B cell (primary cell): ENCODE measurements at regions not wholly inside any gene's neighbourhood (a gene's known extent, or its start where the extent isn't known, plus 50 kb on each side); places are given as distances from the start of the nearest gene placed in this dataset.

Experiments used
- ATAC-seq: fragments of 200-7000 bp; cut with Tn5 transposase; one replicate; pipeline ENCODE4 v1.10.0; 2021; ENCODE audit warnings: low read depth, mild to moderate bottlenecking, moderate number of reproducible peaks, moderate library complexity
- CTCF ChIA-PET: fragments of 350-600 bp; sonication (Branson Sonifier 250); formaldehyde crosslinking; loops from one replicate; lab custom pipeline; 2021; ENCODE audit warnings: antibody characterized with exemption, inconsistent platforms; lab: Charles Lee
- POLR2A ChIA-PET: fragments of 350-600 bp; sonication (Branson Sonifier 250); formaldehyde crosslinking; loops from one replicate; lab custom pipeline; 2021; ENCODE audit warnings: antibody characterized with exemption; lab: Charles Lee
- DNase-seq: peaks from one replicate; pipeline ENCODE4 v3.0.0; 2013
- H2AFZ ChIP-seq: 2 replicates; pipeline ENCODE4 v1.6.1; 2012; ENCODE audit warnings: mild to moderate bottlenecking, low read depth, low read length; ENCODE audit not compliant: insufficient read depth, poor library complexity, severe bottlenecking
- H3K27ac ChIP-seq, 2 donors: 1 replicate in 1 of 2; 2 replicates in 1 of 2; pipeline ENCODE4 v1.5.1; 2012 to 2013; ENCODE audit warnings: low read length in 2 of 2, mild to moderate bottlenecking in 2 of 2, moderate library complexity in 1 of 2
- H3K27me3 ChIP-seq, 4 experiments: fragments of 200-600 bp in 1 of 4; sonication (generic) in 1 of 4; replicated peaks in 1 of 4; 1 replicate in 2 of 4; 2 replicates in 2 of 4; pipeline versions ENCODE4 v1.6.1 to v1.7.0; 2013 to 2016; ENCODE audit warnings: low read length in 3 of 4, mild to moderate bottlenecking in 2 of 4, mixed read lengths in 1 of 4, moderate library complexity in 1 of 4; ENCODE audit not compliant: insufficient read depth in 4 of 4, control insufficient read depth in 3 of 4; ENCODE audit errors: control extremely low read depth in 1 of 4
- H3K36me3 ChIP-seq, 2 experiments: replicated peaks in 1 of 2; 1 replicate in 1 of 2; 2 replicates in 1 of 2; pipeline versions ENCODE4 v1.6.1 to v1.7.1; 2013; ENCODE audit warnings: low read length in 1 of 2; ENCODE audit not compliant: insufficient read depth in 2 of 2, control insufficient read depth in 1 of 2; ENCODE audit errors: control extremely low read depth in 1 of 2, extremely low read depth in 1 of 2
- H3K4me1 ChIP-seq, 2 donors: fragments of 200-600 bp in 1 of 2; sonication (generic) in 1 of 2; 1 replicate in 1 of 2; 2 replicates in 1 of 2; pipeline versions ENCODE4 v1.5.1 to v1.6.1; 2013 to 2017; ENCODE audit warnings: low read length in 2 of 2; ENCODE audit not compliant: control insufficient read depth in 2 of 2, insufficient read depth in 2 of 2
- H3K4me2 ChIP-seq: replicated peaks from 2 replicates; pipeline ENCODE3; 2012; ENCODE audit warnings: mild to moderate bottlenecking, low read depth, low read length; ENCODE audit not compliant: poor library complexity, severe bottlenecking
- H3K4me3 ChIP-seq, 5 experiments: fragments of 200-600 bp in 1 of 5; sonication (generic) in 1 of 5; 1 replicate in 3 of 5; 2 replicates in 2 of 5; pipeline versions ENCODE4 v1.5.1 to v1.7.0; 2011 to 2016; ENCODE audit warnings: low read length in 4 of 5, mild to moderate bottlenecking in 4 of 5, low read depth in 2 of 5, control low read depth in 1 of 5, moderate library complexity in 1 of 5; ENCODE audit not compliant: insufficient read depth in 1 of 5; ENCODE audit errors: control extremely low read depth in 1 of 5, extremely low read depth in 1 of 5
- H3K79me2 ChIP-seq: fragments of 200-600 bp; sonication (generic); one replicate; pipeline ENCODE4 v1.6.0; 2016; ENCODE audit warnings: low read length; ENCODE audit not compliant: control insufficient read depth, insufficient read depth
- H3K9ac ChIP-seq: fragments of 200-600 bp; sonication (generic); 2 replicates; pipeline ENCODE4 v1.6.1; 2017; ENCODE audit warnings: mild to moderate bottlenecking, low read length, moderate library complexity
- H3K9me3 ChIP-seq, 3 donors: one replicate each; pipeline versions ENCODE4 v1.6.1 to v1.7.1; 2013; ENCODE audit warnings: low read length in 2 of 3; ENCODE audit not compliant: control insufficient read depth in 2 of 3, insufficient read depth in 1 of 3; ENCODE audit errors: control extremely low read depth in 1 of 3
- H4K20me1 ChIP-seq: 2 replicates; pipeline ENCODE4 v1.6.0; 2012; ENCODE audit warnings: mild to moderate bottlenecking, low read length; ENCODE audit not compliant: insufficient read depth, control insufficient read depth, poor library complexity, severe bottlenecking
- H3K27ac Mint-ChIP-seq: one replicate; pipeline ENCODE4 v1.8.0; 2021; ENCODE audit warnings: mixed read lengths
- H3K27me3 Mint-ChIP-seq: one replicate; pipeline ENCODE4 v1.8.0; 2021; ENCODE audit warnings: mixed read lengths
- H3K4me1 Mint-ChIP-seq: one replicate; pipeline ENCODE4 v1.8.0; 2021; ENCODE audit warnings: mixed read lengths
- H3K4me3 Mint-ChIP-seq: one replicate; pipeline ENCODE4 v1.8.0; 2021; ENCODE audit warnings: mixed read lengths
- H3K9me3 Mint-ChIP-seq: one replicate; pipeline ENCODE4 v1.8.0; 2022; ENCODE audit warnings: mixed read lengths; ENCODE audit not compliant: insufficient read depth
- EZH2 ChIP-seq: IDR thresholded peaks from 2 replicates; pipeline ENCODE4 v1.6.1; 2012; ENCODE audit warnings: borderline replicate concordance, low read depth, mild to moderate bottlenecking, moderate library complexity, low read length; ENCODE audit not compliant: insufficient read depth, poor library complexity, severe bottlenecking
- whole genome bisulfite sequencing: methylation state at CpG from one replicate; pipeline ENCODE4 v1.1.5; 2013; ENCODE audit warnings: missing lambda C conversion rate; ENCODE audit not compliant: insufficient coverage; 5-methylcytosine and 5-hydroxymethylcytosine counted together
- intact Hi-C: fragments of 100-400 bp; cut with micrococcal nuclease; formaldehyde crosslinking; loops from one replicate; pipeline ENCODE4 v1.10.0; 2022
- TF ChIP-seq, protein P1 (sequence below): fragments of 200-600 bp; IDR thresholded peaks from one replicate; pipeline ENCODE4 v1.8.0; 2022; ENCODE audit warnings: antibody characterized with exemption, mild to moderate bottlenecking

DNA sequence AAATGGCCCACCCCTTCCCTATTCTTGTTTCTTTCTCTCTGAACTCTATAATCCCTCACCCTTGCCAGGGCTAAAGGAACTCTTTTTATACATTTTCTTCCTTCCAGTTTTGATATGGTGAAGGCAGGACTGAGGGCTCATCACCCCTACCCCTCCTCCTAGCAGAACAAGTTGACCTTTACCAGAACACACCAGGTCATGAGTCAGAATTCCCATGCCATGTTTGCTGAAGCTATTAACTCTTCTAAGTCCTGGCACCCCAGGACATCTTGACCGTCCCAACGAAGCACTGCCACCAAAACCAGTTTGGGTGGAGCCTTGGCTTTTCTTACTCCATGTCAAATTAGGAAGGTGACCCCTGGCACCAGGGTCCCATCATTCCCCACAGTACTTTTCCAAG lies 57.5 kb upstream of the DYNLT3 start:
- ChIA-PET CTCF (no interaction called here), POLR2A (no interaction called here)
- Mint-ChIP-seq H3K4me3 (no peak overlapping the region), H3K27ac (no peak overlapping the region), H3K4me1 (no peaks in the 10 kb centered on the region), H3K9me3 (no peaks in the 10 kb centered on the region), H3K27me3 (peaks cover 28% of the 10 kb centered on the region)
- Histone ChIP-seq H3K36me3 (no peaks in the 10 kb centered on the region), H3K9ac (no peak overlapping the region), H3K27ac (no peak overlapping the region), H2AFZ (no peak overlapping the region), H3K4me1 (no peaks in the 10 kb centered on the region), H3K79me2 (no peaks in the 10 kb centered on the region), H3K4me3 (no peak overlapping the region), H3K9me3 (no peaks in the 10 kb centered on the region), H4K20me1 (no peaks in the 10 kb centered on the region), H3K27me3 (peaks cover 0 to 7% (median 4%) of the 10 kb centered on the region in 4 experiments), H3K4me2 (no peak overlapping the region)
- ATAC-seq (no peak), DNase-seq (no peak)
- intact Hi-C loops, result no loop called here
- TF ChIP-seq, protein P1, sequence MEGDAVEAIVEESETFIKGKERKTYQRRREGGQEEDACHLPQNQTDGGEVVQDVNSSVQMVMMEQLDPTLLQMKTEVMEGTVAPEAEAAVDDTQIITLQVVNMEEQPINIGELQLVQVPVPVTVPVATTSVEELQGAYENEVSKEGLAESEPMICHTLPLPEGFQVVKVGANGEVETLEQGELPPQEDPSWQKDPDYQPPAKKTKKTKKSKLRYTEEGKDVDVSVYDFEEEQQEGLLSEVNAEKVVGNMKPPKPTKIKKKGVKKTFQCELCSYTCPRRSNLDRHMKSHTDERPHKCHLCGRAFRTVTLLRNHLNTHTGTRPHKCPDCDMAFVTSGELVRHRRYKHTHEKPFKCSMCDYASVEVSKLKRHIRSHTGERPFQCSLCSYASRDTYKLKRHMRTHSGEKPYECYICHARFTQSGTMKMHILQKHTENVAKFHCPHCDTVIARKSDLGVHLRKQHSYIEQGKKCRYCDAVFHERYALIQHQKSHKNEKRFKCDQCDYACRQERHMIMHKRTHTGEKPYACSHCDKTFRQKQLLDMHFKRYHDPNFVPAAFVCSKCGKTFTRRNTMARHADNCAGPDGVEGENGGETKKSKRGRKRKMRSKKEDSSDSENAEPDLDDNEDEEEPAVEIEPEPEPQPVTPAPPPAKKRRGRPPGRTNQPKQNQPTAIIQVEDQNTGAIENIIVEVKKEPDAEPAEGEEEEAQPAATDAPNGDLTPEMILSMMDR, result no peak
- TF ChIP-seq EZH2, result no peak
- no CpG with 5 or more reads among the region's 2 CpGs for WGBS

DNA sequence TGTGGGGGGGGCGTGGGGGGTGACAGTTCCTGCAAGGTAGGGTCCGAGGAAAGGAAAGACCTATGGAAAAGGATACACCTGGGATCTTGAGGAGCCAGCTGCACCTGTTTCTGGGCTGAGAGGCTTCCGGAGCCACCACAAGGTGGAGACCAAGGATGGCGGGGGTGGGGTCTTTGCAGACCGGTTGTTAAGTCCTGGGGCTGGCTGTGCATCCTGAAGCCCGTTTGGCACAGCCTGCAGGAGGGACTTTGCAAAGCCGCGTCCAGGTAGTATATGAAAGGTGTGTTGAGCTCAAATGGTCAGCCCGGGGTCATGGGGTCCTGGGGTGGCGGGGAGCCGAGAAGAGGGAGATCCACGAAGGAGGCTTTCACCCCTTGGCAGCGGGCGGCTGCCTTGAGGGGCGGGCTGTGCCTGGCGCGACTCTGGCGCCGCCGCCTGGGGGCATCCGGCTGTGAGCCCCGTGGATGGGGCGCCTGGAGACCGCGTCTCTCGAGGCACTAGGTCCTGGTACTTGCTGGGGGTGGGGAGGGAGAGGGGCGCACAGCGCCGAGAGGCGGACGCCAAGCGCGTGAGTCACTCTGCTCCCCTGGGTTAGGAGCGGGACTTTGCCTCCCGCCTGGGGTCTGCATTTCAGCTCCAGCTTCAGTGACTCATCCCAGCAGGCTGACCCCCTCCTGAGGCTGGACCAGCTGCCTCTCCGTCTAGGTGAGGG lies 58.2 kb upstream of the DYNLT3 start:
- Histone ChIP-seq H3K4me2 (no peak overlapping the region), H2AFZ (no peak overlapping the region), H3K4me3 (no peak overlapping the region), H3K36me3 (no peaks in the 10 kb centered on the region), H3K9ac (no peak overlapping the region), H4K20me1 (no peaks in the 10 kb centered on the region), H3K4me1 (no peaks in the 10 kb centered on the region), H3K9me3 (no peaks in the 10 kb centered on the region), H3K27me3 (peaks cover 0 to 7% (median 4%) of the 10 kb centered on the region in 4 experiments), H3K27ac (no peak overlapping the region), H3K79me2 (no peaks in the 10 kb centered on the region)
- Mint-ChIP-seq H3K27me3 (peaks cover 28% of the 10 kb centered on the region), H3K9me3 (no peaks in the 10 kb centered on the region), H3K27ac (no peak overlapping the region), H3K4me3 (no peak overlapping the region), H3K4me1 (no peaks in the 10 kb centered on the region)
- 5% methylated on average over 25 of the region's 36 CpGs for WGBS
- TF ChIP-seq EZH2, result no peak
- TF ChIP-seq, protein P1, result no peak
- ATAC-seq (no peak), DNase-seq (peak; percentile 2)
- intact Hi-C loops, result no loop called here
- CTCF ChIA-PET, result no interaction called here
- POLR2A ChIA-PET, result no interaction called here
